Choroid plexus epithelial cell (primary cell): ENCODE measurements at regions not wholly inside any gene's neighbourhood (a gene's known extent, or its start where the extent isn't known, plus 50 kb on each side); places are given as distances from the start of the nearest gene placed in this dataset.

ENCODE experiments used
- DNase-seq: peaks from one replicate; pipeline ENCODE4 v3.0.0-alpha.2; 2010; ENCODE audit warnings: low read depth
- H3K4me3 ChIP-seq: 2 replicates; pipeline ENCODE4 v1.5.1; 2011; ENCODE audit warnings: low read depth, mild to moderate bottlenecking, control low read depth, low read length, moderate library complexity
- CTCF ChIP-seq: conservative IDR thresholded peaks from 2 replicates; pipeline ENCODE4 v1.5.1; 2011; ENCODE audit warnings: low read depth, mild to moderate bottlenecking, control low read depth, inconsistent platforms, low read length, moderate library complexity

- H3K4me3 ChIP-seq: no peak overlapping the region
- DNase-seq: no peak
- no peak for TF ChIP-seq CTCF
Measured at GRCh38 chr3:110749006-110749405, 322.6 kb upstream of the NECTIN3 start.

DNA sequence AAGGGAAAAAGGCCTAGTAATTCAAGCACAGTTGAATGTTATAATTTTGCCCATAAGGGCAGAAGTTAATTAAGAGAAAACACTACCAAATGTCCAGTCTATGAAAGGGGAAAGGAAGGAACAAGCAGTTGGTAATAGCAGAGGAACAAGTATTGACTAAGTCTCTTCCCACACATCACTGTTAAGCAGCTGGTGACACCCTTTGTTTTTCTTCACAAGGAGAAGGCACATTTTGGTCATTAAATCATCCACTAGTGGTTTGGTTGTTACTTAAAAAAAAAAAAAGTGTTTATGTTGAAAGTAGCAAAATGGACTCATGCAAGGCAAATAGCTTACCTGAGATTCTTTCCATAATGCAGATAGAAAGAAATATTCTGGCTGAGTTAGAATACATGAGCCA lies 321.4 kb upstream of the NECTIN3 start:
- no peak for TF ChIP-seq CTCF
- DNase-seq: no peak
- no peak overlapping the region for H3K4me3 ChIP-seq

DNA sequence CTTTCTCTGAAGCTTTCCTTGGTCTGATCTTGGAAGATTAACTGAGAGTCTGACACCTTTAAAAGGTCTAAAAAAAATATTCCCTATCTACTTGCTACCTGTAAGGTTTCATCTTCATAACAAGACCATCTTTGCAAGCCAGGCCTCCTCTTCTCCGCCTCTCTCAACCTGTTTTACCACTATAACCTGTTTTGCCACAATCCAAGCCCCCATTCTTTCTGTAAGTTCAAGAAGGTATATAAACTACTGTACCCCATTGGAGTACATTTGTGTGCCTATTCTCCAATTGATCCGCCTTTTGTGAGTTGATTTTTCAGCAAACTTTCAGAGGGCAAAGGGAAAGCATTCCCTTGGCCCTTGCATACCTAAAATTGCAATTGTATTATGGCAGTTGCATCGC lies 319.3 kb upstream of the NECTIN3 start:
- peak; percentile 19 for DNase-seq
- H3K4me3 ChIP-seq: no peak overlapping the region
- no peak for TF ChIP-seq CTCF

DNA sequence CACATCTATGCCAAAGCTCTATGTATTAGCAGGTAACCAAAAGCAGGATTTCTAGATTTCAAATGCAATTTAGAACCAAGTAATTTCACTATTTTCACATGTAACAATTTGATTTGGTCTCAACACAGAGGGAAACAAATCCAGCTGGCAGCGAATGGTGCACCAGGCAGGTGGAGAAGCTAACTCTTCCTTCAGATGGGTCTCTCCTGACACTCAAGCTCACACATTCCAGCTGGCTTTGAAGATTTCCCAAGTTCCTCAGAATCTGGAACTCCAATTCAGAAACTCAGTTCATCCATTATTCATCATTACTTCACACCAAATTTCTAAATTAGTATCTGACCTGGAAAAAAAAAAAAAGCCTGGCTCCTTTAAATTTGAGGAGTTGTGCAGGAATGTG lies 318.1 kb upstream of the NECTIN3 start:
- DNase-seq: no peak
- H3K4me3 ChIP-seq: no peak overlapping the region
- no peak for TF ChIP-seq CTCF

DNA sequence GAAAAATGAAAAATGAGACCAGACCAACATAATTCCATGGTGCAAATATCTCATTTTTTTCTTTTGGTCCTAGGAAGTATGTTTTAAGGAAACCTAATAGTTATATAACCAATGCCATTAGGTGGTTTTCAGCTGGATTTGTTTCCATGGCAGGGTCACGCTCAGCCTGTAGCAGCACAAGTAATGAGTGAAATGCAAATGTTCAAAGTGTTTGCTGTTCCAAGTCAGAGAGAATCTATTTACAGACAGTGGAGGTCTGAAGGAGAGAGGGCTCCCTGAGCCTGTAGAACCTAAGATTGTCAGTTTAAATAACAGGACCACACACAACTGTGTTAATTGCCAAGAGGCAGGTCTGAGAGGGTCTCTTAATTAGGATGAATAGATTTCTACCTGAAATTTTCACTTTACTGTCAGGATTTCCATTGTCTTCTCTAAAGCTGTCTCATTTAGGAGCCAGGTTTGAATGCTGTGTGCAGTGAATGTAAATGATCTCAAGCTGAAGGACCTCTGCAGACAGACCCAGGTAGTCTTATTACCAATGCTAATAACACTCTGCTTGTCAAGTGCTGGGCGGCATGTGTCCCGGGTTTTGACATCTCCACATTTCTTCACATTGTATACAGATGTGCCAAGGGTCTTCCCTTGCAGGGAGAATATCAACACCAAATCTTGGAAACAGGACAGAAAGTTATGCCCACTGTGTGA lies 317.3 kb upstream of the NECTIN3 start:
- H3K4me3 ChIP-seq: no peak overlapping the region
- TF ChIP-seq CTCF: no peak
- DNase-seq: no peak

GRCh38 chr3:110755345-110755744 lies 316.3 kb upstream of the NECTIN3 start:
- no peak for DNase-seq
- no peak for TF ChIP-seq CTCF
- H3K4me3 ChIP-seq: no peak overlapping the region

DNA sequence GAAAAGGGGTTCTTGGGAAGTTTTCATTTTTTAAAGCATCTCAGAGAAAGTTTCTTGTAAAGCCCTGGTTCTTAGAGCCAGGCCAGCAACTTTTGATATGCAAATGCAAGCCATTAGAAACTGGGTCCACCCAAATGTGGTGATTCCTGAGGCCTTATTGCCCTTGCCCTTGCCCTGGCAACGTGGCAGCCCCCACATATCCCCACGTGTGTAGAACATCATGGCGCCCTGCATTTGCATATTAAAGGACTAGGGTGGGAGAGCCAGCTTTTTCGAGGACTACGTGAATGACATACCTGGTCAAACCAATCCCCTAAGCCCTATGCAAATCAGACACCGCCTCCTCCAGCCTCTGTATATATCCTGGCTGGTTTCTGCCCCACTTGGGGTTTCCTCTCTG lies 314.9 kb upstream of the NECTIN3 start:
- DNase-seq: no peak
- no peak overlapping the region for H3K4me3 ChIP-seq
- no peak for TF ChIP-seq CTCF
